NOMO-1 treated with dmso at 0.1 percent for 144 hours (cell line): ENCODE measurements at regions not wholly inside any gene's neighbourhood (a gene's known extent, or its start where the extent isn't known, plus 50 kb on each side); places are given as distances from the start of the nearest gene placed in this dataset.

Experiments
- DNase-seq: peaks from one replicate; lab custom pipeline; 2025; ENCODE audit not compliant: unreplicated experiment; lab: John Stamatoyannopoulos, UW

DNA sequence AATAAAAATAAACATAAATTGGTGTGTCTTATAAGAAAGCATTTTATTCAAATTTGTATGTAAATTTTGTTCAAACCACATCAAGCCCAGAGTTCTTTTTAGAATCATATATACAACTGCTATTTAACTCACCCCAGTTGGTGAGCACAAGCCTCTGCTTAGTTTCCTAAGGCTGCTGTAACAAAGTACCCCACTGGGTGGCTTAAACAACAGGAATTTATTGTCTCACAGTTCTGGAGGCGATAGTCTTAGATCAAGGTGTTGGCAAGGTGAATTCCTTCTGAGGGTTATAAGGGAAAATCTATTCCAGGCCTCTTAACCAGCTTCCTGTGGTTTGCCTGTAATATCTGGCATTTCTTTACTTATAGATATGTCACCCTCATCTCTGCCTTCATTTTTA is 1133.5 kb downstream of the OLFM4 start:
- no peak for DNase-seq

DNA sequence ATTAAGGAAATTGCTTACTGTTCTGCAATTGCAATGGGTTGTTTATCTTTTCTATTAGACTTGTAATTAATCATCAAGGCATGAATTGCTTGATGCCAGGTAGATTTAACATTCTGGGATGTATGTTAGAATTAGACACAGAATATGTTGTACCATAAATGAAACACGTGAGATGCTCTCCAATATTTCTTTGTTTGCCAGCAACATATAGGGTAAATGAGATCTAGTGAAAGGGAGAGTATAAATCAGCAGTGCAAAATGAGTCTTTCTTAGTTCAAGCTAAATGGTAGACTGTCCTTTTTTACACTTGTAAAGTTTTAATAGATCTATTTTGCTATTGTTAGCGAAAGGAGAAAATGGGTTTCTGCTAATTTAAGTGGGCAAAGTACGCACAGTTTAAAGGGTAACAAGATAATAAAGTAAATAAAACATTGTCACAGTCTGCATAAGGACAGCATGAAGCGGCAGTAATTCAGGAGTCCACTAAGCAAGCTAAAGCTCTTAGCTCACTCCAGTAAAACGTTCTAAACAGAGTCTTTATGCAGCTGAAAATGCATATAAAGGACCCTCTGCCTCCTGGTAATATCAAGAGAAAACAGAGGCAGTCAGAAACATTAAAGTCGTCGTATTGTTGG is 1137.1 kb downstream of the OLFM4 start:
- no peak for DNase-seq

DNA sequence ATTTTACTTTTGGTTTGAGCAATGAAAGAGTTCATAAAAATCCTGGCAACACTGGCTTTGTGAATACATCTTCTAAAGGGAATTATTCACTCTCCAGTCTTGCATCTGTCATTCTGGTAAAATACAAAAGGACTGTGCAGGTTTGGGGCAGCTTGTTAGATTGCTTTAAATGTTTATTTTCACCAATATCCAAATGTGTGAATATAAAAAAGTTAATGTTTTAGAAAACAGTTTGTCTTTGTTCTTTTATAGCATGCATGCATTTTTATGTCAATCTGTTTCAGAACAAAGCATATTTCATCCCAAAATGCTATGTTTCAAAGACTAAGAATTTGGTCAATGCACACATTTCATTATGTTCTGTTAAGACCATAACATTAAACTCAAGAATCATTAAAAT is 1145.4 kb downstream of the OLFM4 start:
- DNase-seq, result no peak

DNA sequence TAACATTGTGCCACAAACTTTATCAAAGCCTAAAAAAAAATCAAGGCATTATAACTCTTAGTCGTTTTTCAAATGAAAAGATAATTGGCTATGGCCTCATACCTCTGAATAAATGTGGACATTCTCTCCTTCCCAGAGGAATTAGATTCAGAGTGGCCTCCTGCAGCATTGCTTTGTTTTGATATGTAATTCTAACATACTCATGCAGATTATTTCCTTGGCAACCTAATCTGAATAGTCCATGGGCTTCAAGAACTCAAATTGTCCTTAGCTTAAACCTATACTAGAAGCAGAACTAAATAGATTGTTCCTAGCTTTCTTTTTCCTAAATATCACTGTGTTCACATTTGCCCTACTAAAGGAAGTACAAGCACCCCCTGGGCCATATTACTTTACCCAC is 1146.9 kb downstream of the OLFM4 start:
- DNase-seq, result no peak

DNA sequence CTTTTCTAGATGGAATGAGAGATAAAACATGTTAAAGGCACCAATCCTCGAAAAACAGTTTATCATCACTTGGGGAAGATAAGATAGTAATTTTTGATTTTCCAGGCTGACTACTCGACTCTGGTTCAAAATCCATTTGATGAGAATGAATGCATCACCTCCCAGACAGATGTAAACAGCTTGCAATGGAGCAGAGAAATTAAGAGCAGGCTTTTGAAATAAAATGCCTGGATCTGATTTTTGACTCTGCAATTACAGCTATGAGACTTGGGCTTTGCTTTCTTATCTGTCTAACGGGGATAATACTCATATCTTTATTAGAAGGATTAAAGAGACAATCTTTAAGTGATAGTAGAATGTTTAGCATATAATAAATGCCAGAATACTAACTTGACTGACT is 1148.9 kb downstream of the OLFM4 start:
- DNase-seq, result no peak

DNA sequence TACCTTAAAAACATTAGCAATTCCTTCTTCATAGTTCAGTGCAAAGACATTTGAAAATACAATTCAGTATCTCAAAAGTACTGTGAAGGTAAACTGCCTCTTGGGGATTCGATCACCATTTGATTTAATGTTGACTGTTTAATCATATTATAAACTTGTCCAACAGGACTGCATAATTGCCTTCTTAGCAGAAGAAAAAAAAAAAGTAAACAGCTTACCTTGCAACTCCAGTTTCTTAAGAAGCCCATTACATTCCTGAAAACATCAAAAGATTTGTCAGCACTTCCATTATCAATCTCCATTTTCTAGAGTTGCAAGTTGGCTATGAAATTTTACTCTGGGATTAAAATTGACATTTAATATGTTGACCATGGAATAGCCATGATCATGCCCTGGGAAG is 1154.6 kb downstream of the OLFM4 start:
- DNase-seq, result no peak

DNA sequence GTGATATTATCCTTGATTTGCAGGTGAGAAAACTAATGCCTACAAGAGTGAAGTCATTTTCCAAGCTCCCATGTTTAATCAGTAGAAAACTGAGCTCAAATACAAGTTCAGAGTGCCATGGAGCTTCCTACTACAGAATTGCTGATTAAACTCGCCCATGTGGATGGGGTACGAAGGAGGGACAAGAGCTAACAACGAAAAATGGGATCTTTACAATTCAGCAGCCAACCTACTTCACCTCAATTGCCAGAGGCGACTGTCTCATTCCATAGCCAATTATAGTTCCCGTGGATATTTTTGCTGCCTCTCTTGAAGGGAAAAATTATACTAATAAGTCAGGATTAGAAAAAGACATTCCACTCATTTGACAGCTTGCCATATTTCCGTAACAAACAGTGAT is 1155.1 kb downstream of the OLFM4 start:
- no peak for DNase-seq

DNA sequence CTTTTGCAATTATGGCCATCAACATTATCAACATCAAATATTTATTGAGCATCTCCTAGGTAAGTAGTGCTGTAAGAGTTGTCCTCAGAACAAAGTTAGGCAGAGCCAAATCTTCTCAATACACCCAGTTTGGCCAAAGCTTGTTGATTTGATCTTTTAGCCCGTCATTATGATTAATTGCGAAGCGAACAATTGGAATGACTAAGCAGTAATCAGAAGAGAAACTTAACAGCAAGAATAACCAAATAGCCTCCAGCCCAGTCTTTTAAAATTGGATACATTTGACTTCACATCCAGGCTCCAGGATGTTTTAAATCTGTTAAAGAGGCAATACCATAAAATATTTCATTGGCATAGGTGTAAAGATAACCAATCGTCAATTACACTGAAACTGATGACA is 1156.0 kb downstream of the OLFM4 start:
- DNase-seq, result no peak

DNA sequence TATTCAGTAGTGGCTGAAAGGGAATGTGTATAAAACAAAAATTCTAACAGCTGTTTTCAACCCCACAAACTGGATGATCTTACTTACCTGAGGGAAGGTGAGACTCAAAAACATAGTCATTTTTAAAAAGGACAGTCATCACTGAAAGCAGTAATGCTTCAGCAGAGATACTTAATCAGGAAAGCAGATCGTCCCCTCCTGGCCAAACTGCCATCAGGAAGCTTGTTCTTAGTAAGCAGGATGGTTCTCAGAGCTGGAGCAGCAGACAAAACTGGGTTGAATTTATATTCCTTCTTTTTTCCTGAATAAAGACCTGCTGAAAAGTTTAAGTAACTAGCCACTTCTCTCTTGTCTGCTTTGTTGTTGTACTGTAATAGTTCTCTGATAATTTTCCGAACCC is 1156.5 kb downstream of the OLFM4 start:
- no peak for DNase-seq

DNA sequence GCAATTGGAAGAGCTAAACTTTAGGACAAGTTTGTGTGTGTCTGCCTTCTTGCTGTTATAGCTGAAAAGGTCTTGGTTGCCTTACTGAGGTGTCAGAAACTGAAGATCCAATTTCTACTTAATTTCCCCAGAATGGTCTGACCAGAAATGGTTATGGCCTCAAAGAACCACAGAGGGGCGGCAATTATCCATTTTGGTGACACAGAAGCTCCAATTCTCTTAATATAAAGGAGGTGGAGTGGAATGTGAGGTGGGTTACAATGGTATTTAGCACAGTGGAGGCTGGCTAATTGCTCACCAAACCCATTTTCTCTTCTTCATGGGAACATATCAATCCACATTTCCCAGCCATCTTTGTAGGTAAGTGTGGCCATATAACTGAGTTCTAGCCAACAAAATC is 1157.2 kb downstream of the OLFM4 start:
- DNase-seq, result no peak

DNA sequence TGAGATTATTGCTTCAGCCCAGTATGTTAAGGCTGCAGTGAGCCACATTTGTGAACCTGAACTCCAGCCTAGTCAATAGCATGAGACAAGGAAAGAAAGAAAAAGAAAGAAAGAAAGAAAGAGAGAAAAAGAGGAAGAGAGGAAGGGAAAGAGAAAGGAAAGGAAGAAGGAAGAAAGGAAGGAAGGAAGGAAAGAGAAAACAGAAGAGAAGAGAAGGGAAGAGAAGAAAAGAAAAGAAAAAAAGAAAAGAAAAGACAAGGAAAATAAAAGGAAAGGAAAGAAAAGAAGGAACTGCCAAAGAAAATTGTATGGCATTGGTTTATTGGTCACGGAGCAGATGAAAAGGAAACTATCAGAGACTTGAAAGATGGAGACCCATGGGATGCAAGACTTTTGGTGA is 1158.8 kb downstream of the OLFM4 start:
- no peak for DNase-seq

DNA sequence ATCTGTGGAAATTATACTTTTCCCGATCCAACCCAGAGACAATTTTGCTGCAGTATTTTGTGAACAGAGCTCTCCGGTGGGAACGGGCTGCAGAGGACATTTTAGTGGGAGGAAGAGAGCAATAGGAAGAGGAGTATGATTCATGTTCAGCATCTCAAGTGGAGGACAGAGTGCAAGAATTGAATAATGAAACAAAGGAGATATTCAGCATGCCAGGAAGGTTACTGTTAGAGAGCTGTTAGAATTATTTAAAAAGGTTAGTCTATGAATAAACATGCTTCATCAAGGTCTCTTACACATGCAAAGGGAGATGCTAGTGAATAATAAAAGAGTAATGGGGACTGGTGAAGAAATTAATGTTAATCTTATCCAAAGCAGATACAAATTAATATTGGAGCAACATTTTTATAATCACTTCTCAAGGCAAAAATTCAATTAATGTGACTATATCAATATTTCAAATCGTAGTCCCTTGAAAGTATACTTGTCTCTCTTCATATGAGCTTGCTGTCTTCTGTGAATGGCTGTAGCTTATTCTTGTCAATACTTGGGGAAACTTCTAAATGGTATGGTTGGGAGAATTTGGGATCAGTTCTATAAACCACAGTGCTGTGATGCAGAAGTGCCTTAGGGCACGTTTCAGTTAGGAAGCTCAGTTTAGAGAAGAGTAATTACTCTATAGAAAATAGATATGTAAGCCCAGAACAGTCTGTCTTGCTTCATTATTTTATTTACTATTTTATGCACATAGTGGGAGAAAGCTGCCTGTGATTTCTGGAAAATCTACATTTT is 1165.8 kb downstream of the OLFM4 start:
- DNase-seq, result no peak

DNA sequence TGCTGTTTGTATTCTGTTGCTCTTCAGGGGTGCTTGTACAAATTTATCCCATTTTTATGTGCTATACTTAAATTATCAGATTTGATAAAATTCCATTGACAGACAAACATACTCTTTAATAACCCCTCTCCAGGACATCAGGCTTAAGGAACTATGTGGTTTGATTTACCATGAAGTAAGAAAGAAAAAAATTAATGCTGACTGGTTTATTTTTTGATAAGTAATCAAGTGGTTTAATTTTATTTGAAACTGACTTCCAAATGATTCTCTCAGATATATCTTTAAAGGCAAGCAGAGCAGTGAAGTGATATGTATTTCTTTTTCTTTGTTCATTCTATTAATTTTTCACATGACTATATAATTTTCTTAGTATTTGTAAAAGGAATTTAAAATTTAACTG is 1168.1 kb downstream of the OLFM4 start:
- no peak for DNase-seq

DNA sequence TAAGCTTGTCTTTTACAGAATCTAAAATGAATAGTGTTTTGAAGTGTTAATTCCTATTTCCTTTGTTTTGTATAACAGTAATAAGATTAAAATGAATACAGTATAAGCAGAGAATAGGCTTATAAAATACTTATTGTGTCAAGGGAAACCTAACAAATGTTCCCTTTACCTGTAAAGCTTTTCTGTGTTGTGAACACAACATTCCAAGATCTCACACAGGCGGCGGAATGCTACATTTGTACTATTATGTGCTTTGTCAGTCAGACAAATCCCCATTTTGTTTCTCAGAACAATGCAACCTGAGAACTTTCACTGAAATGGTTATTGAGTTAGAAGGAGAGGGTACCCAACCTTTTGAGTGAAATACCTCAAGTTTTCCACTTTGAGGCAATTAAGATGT is 1170.3 kb downstream of the OLFM4 start:
- no peak for DNase-seq

DNA sequence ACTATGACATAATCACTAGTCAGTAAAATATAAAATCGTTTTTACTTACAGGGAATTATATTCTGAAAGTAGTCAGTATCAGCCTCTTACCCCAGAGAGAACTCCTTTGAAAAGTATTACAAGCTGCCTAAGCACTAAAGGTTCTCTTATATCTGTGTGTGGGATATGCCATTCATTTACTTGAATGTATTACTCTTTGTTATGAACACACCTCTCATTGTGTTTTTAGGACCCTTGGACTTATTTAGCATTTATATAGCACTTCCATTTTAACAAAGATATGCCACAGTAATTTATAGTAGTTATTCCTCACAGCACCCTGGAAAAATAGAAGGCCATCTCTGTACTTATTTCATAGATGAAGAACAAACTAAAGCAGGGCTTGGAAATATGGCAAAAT is 1178.0 kb downstream of the OLFM4 start:
- no peak for DNase-seq

DNA sequence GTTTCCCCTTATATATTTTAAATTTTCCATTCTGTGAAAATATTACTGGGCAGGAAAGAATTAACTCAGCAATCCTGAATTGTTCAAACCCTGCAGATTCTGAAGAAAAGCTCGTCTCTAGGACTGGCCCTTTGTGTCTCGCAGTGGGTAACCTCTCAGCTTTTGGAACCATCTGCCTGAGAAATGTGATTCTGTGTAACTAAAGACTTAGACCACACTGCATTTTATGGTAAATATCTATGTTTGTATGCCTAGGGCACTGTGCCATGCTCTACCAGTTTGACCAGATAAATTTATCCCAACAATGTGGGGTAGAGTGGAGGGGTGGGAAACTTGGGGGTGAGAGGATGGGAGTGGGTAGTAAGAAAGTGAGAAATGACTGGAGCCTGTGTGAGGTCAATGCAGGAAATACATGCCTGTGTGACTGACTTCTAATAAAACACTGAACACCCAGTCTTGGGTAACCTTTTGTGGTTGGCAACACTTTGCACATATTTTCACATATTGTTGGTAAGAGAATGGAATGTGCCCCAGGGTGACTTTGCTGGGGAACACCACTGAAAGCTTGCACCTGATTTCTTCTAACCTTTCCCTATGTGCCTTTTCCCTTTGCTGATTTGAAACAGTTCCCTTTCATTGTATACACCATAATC is 1181.9 kb downstream of the OLFM4 start:
- no peak for DNase-seq

DNA sequence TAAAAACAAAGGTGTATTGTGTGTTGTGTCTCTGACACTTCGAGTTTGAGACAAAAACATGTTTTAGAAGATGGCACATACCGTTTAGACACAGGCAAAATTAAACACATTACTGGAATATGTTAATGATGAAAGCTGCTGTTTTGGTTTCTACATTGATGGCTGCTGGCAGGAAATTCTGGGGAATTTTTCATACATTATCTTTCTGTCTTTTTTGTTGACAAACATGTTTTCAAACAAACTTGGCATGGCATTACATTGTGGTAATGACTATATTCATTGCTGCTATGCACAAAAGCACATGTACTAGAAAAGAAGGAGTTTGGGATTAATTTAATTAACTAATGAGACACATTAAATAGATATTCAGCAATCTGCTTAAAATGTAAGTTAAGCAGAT is 1187.6 kb downstream of the OLFM4 start:
- no peak for DNase-seq

DNA sequence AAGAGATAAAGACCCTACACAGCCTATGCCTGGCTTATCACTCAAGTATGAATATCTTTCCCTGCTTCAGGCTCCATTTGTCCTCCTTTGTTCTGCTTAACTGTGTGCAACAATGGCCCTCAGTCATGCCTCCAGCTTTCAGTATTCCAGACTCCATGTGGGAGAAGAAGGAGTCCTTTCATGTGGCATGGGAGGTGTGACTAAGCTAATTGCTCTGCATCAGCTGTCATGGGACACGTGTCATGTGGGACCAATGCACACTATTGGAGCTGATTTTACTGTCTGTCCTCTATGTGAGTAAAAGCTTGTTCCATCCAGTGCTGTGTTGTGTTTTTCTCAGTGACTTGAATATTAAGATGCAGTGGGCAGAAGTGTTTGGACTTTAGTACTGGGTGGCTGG is 1198.3 kb downstream of the OLFM4 start:
- DNase-seq, result no peak

DNA sequence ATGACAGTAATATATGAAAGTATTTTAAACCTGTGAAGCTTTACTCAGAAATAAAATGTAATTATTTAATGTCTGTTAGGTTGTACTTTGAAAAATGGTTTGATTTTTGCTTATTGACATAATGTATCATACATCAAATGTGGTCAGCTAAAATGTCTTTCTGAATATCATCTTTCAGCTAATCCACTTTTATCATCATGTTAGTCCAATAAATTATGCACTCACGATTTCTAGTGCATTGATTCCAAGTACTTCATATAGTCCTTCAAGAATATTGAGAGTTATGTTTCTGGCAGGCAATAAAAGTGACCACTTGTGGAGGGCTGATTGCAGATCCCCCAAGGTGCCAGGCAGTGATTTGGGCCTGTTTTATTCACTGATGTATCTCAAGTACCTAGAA is 1204.1 kb downstream of the OLFM4 start:
- no peak for DNase-seq

DNA sequence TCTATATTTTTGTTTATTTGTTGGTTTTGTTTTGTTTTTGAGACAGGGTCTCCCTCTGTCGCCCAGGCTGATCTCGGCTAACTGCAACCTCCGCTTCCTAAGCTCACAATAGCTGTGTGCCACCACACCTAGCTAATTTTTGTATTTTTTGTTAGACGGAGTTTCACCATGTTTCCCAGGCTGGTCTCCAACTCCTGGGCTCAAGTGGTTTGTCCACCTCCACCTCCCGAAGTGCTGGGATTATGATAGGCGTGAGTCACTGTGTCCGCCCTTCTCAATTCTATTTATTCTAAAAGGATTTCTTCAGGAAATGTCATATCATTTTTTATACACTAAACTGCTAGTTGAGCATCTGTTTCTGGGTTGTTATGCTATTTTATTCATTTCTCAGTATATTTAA is 1206.0 kb downstream of the OLFM4 start:
- no peak for DNase-seq

DNA sequence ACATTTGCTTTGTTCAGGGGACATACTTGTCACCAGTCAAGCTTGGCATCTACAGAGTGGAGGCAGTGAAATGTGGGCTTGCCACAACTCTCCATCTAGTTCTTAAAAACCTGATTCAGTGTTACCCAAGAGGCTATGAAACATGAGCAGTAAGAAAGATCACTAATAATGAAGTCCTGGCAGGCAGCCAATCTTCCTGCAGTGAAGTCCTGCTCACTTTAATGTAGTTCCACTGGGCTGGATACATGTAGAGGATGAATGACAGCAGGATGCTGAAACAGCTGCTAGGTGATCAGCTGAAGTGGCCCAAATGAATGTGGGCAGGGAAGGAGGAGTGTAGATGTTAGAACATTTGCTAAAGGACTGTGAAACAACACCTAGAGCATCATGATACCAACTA is 1213.1 kb downstream of the OLFM4 start:
- no peak for DNase-seq

DNA sequence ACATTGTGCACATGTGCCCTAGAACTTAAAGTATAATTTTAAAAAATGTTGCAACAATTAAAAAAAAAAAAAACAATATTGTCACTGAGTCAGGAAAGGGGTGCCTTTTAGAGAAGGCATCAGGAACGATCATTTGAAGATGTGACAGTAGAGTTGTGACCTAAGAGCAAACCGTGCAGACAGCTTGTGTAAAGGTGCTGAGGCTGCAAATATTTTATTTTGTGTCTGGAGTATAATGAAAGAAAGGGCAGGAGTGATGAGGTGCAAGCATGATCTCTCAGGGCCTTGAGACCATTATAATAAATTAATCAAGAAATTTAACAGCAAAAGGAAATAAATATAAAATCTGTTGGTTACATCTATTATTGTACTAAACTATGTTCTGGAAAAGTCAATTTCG is 1219.7 kb downstream of the OLFM4 start:
- no peak for DNase-seq

DNA sequence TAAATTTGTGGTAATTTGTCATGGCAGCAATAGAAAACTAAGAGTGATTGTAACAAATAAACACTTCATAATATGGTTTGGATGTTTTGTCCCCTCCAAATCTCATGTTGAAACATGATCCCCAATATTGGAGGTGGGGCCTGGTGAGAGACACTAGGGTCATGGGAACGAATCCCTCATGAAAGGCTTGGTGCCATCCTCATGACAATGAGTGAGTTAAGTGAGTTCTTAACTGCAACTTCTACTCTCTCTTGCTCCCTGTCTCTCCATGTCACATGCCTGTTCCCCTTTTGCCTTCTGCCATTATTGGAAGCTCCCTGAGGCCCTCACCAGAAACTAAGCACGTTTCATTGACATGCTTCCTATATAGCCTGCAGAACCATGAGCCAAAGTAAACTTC is 1233.2 kb downstream of the OLFM4 start:
- DNase-seq, result no peak
